ENCODE measurements at regions not wholly inside any gene's neighbourhood (a gene's known extent, or its start where the extent isn't known, plus 50 kb on each side); places are given as distances from the start of the nearest gene placed in this dataset.
A peak's percentile ranks its signal among the peaks of the same experiment; 100 is the strongest.

DNA sequence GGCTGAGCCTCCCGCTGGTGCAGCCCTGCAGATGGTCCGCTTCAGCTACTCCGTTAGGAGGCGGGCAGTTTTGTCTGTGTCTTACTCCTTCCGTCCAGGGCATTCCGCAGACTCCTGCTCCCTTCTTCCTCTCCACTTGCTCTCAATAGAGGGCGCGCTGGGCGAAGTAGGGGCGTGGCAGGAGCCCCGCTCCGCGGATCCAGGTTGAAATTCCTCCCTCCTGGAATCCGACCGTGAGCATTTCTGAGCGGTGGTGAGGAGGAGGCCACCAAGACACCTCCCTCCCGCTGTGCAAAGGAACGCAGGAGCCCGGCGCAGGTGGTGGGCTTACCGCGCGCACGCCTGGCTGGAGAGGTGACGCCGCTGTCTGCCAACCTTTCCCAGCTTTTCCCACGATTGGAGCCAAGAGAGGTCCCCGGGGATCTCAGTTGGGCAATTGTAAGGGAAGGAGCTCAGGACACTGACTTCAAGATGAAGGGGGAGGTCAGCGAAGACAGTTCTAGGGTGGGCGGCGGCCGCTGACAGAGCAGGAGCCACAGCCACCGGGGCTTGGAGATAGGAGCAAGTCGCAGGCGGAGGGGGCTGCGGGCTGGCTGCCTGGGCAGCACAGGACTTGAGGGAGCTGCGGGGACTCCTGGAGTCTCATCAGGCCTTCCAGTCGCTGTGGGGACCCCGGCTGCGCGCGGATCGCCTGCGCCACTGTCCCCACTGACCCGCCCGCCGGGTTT is 1011.3 kb downstream of the XPNPEP1 start:
- peak overlapping the region; percentile 75 for H3K4me3 ChIP-seq
- no peaks in the 10 kb centered on the region for H3K36me3 ChIP-seq (ENCODE audit: insufficient read depth, low read length)

GRCh38 chr10:108908096-108908495 is 1015.2 kb downstream of the XPNPEP1 start:
- no peak for DNase-seq (ENCODE audit: low read depth, low spot score)
- Histone ChIP-seq H3K27ac (no peak overlapping the region), H3K9ac (ENCODE audit: insufficient read length) (no peak overlapping the region), H3K36me3 (ENCODE audit: insufficient read depth, low read length) (no peaks in the 10 kb centered on the region), H3K9me3 (ENCODE audit: low read depth, low read length) (no peaks in the 10 kb centered on the region), H3K4me3 (no peak overlapping the region)
- no peak for TF ChIP-seq EZH2 (IDR thresholded peaks at IDR 0.05)
- no peak for TF ChIP-seq FOXP2 (optimal IDR thresholded peaks at IDR 0.05; ENCODE audit: control extremely low read depth, extremely low read length, insufficient read depth)
- TF ChIP-seq POLR2AphosphoS5 (IDR thresholded peaks at IDR 0.05; ENCODE audit: borderline replicate concordance, low read depth, low read length), result no peak

More for the DNA sequence above, 1011.3 kb downstream of the XPNPEP1 start:
- no peak for DNase-seq (ENCODE audit: low read depth, low spot score)
- no peak for TF ChIP-seq POLR2AphosphoS5 (IDR thresholded peaks at IDR 0.05; ENCODE audit: borderline replicate concordance, low read depth, low read length)
- no peak for TF ChIP-seq FOXP2 (optimal IDR thresholded peaks at IDR 0.05; ENCODE audit: control extremely low read depth, extremely low read length, insufficient read depth)
- no peak for TF ChIP-seq EZH2 (IDR thresholded peaks at IDR 0.05)
- Histone ChIP-seq H3K9me3 (ENCODE audit: low read depth, low read length) (no peaks in the 10 kb centered on the region), H3K27ac (no peak overlapping the region), H3K9ac (ENCODE audit: insufficient read length) (peak overlapping the region; percentile 47)

GRCh38 chr10:108905821-108906220 is 1017.5 kb downstream of the XPNPEP1 start:
- TF ChIP-seq EZH2 (IDR thresholded peaks at IDR 0.05) (no peak), FOXP2 (optimal IDR thresholded peaks at IDR 0.05; ENCODE audit: control extremely low read depth, extremely low read length, insufficient read depth) (no peak), POLR2AphosphoS5 (IDR thresholded peaks at IDR 0.05; ENCODE audit: borderline replicate concordance, low read depth, low read length) (no peak)

GRCh38 chr10:108905171-108905570 is 1018.1 kb downstream of the XPNPEP1 start:
- Histone ChIP-seq H3K9ac (ENCODE audit: insufficient read length) (no peak overlapping the region), H3K4me3 (no peak overlapping the region), H3K36me3 (ENCODE audit: insufficient read depth, low read length) (no peaks in the 10 kb centered on the region), H3K9me3 (ENCODE audit: low read depth, low read length) (no peaks in the 10 kb centered on the region), H3K27ac (no peak overlapping the region)
- no peak for TF ChIP-seq POLR2AphosphoS5 (IDR thresholded peaks at IDR 0.05; ENCODE audit: borderline replicate concordance, low read depth, low read length)
- no peak for TF ChIP-seq EZH2 (IDR thresholded peaks at IDR 0.05)
- TF ChIP-seq FOXP2 (optimal IDR thresholded peaks at IDR 0.05; ENCODE audit: control extremely low read depth, extremely low read length, insufficient read depth), result no peak
- DNase-seq (ENCODE audit: low read depth, low spot score), result no peak

More at GRCh38 chr10:108905821-108906220, 1017.5 kb downstream of the XPNPEP1 start:
- no peak overlapping the region for H3K9ac ChIP-seq (ENCODE audit: insufficient read length)
- H3K9me3 ChIP-seq (ENCODE audit: low read depth, low read length), result no peaks in the 10 kb centered on the region
- no peaks in the 10 kb centered on the region for H3K36me3 ChIP-seq (ENCODE audit: insufficient read depth, low read length)
- H3K27ac ChIP-seq, result no peak overlapping the region
- DNase-seq (ENCODE audit: low read depth, low spot score), result no peak
- no peak overlapping the region for H3K4me3 ChIP-seq

DNA sequence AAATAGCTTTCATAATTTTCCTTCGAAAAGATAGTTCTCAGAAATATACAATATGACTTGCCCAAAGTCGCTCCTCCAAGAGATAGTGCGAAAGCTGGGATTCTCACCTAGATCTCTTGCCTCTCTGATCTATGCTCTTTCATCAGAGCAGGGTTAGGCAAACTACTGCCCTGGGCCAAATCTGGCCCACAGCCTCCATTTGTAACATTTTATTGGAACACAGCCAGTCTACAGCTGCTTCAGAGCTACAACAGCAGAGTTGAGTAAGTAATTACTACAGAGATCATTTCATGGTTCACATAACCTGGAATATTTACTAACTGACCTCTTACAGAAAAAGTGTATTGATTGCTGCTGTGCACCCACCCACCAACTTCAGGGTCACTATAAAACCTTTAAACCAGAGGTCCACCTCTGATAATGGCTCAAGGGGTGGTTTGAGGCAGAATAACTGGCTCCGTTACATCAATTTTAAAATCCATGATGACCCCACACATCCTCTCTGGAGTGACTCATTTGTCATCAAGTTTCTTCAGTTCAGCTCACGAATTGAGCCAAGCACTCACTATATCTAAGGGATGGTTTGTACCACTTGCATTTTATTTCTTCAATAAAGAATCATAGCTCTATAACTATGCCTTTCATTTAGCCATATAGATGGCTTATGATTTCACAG is 1019.0 kb downstream of the XPNPEP1 start:
- H3K36me3 ChIP-seq (ENCODE audit: insufficient read depth, low read length), result no peaks in the 10 kb centered on the region
- no peaks in the 10 kb centered on the region for H3K9me3 ChIP-seq (ENCODE audit: low read depth, low read length)
- no peak for DNase-seq (ENCODE audit: low read depth, low spot score)
- no peak overlapping the region for H3K27ac ChIP-seq
- H3K4me3 ChIP-seq, result no peak overlapping the region
- H3K9ac ChIP-seq (ENCODE audit: insufficient read length), result no peak overlapping the region
- TF ChIP-seq POLR2AphosphoS5 (IDR thresholded peaks at IDR 0.05; ENCODE audit: borderline replicate concordance, low read depth, low read length), result no peak
- no peak for TF ChIP-seq EZH2 (IDR thresholded peaks at IDR 0.05)
- no peak for TF ChIP-seq FOXP2 (optimal IDR thresholded peaks at IDR 0.05; ENCODE audit: control extremely low read depth, extremely low read length, insufficient read depth)

GRCh38 chr10:108902619-108903285 is 1020.6 kb downstream of the XPNPEP1 start:
- TF ChIP-seq EZH2 (IDR thresholded peaks at IDR 0.05) (no peak), POLR2AphosphoS5 (IDR thresholded peaks at IDR 0.05; ENCODE audit: borderline replicate concordance, low read depth, low read length) (no peak), FOXP2 (optimal IDR thresholded peaks at IDR 0.05; ENCODE audit: control extremely low read depth, extremely low read length, insufficient read depth) (no peak)
- Histone ChIP-seq H3K4me3 (no peak overlapping the region), H3K9me3 (ENCODE audit: low read depth, low read length) (no peaks in the 10 kb centered on the region), H3K9ac (ENCODE audit: insufficient read length) (no peak overlapping the region), H3K36me3 (ENCODE audit: insufficient read depth, low read length) (no peaks in the 10 kb centered on the region), H3K27ac (no peak overlapping the region)
- no peak for DNase-seq (ENCODE audit: low read depth, low spot score)

DNA sequence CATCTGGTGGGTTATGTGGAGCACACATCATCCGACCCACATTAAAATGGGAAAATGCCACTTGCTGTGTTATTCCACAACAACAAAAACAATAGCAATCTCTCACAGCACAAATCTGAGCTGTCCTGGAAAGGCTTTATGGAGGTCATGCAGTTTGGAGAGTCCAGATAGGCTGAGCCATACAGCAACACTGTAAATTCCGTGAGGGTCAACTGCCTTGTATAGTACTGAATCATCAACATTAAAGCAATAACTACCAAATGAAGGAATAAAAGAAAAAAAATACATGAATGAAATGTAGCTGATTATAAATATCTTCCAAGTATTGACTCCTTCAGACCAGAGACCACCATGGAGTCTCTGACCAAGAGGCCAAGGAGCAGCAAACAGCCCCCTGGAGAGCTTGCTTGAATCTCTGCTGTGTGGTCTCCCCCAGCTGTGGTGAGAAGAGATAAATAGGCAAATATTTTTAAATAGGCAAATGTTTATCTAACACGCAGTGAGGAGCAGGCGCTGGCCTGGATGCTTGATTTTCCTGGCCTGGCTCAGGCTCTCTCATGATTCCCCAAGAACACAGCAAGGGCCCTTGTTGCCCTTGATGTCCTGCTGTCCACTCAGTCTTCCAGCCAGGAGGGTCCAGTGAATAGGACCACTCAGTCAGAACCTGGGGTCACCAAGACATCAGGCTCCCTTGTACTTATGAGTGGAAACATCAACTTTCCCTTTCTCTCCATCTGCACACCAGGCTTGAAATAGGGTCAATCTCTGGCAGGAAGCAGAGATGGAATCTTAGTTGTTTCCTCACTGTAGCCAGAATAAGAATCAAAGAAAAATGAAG is 1021.3 kb downstream of the XPNPEP1 start:
- TF ChIP-seq FOXP2 (optimal IDR thresholded peaks at IDR 0.05; ENCODE audit: control extremely low read depth, extremely low read length, insufficient read depth) (no peak), POLR2AphosphoS5 (IDR thresholded peaks at IDR 0.05; ENCODE audit: borderline replicate concordance, low read depth, low read length) (no peak), EZH2 (IDR thresholded peaks at IDR 0.05) (no peak)
- Histone ChIP-seq H3K27ac (no peak overlapping the region), H3K36me3 (ENCODE audit: insufficient read depth, low read length) (no peaks in the 10 kb centered on the region), H3K9me3 (ENCODE audit: low read depth, low read length) (no peaks in the 10 kb centered on the region), H3K4me3 (no peak overlapping the region), H3K9ac (ENCODE audit: insufficient read length) (no peak overlapping the region)
- no peak for DNase-seq (ENCODE audit: low read depth, low spot score)

Measured in SK-N-MC (cell line).